GM12878 (cell line): ENCODE measurements at regions not wholly inside any gene's neighbourhood (a gene's known extent, or its start where the extent isn't known, plus 50 kb on each side); places are given as distances from the start of the nearest gene placed in this dataset.

Experiments
- ATAC-seq: fragments of 200-7000 bp; cut with Tn5 transposase; 3 replicates; pipeline ENCODE4 v1.9.1; 2020; ENCODE audit warnings: mild to moderate bottlenecking, moderate library complexity
- BruUV-seq: library from RNA; stranded (reverse); fragments of 400-500 nt; replicated peaks from 2 replicates; lab custom pipeline; 2021; lab: Mats Ljungman, UMichigan
- CTCF ChIA-PET: fragments of 300-600 bp; sonication (Branson Sonifier 250); formaldehyde crosslinking; extraction: SDS; loops from one replicate; lab custom pipeline; 2021; ENCODE audit warnings: inconsistent platforms; lab: Yijun Ruan, JAX
- POLR2A ChIA-PET: fragments of 350-600 bp; formaldehyde crosslinking; extraction: SDS; loops from one replicate; lab custom pipeline; 2021; ENCODE audit warnings: inconsistent platforms; lab: Charles Lee
- RAD21 ChIA-PET: fragments of 300-600 bp; sonication (Branson Sonifier 250); formaldehyde crosslinking; loops from one replicate; lab custom pipeline; 2023; ENCODE audit warnings: antibody characterized with exemption; ENCODE audit not compliant: unreplicated experiment; lab: Charles Lee
- SMC1A ChIA-PET: fragments of 300-600 bp; sonication (Branson Sonifier 250); formaldehyde crosslinking; loops from one replicate; lab custom pipeline; 2023; ENCODE audit not compliant: unreplicated experiment, uncharacterized antibody; lab: Charles Lee
- DNase-seq: peaks from one replicate; pipeline ENCODE4 v3.0.0-alpha.2; 2011; ENCODE audit warnings: low read depth, low spot score
- FAIRE-seq: peaks from 3 replicates; lab custom pipeline; 2011; peaks lifted over from hg19 to GRCh38; lab: Jason Lieb, UNC
- H2AFZ ChIP-seq: 2 replicates; pipeline ENCODE4 v1.6.0; 2011; ENCODE audit warnings: low read depth, low read length, control low read depth; ENCODE audit not compliant: control insufficient read depth
- H3K27ac ChIP-seq: 2 replicates; pipeline ENCODE4 v1.5.1; 2011; ENCODE audit warnings: control low read depth; ENCODE audit not compliant: control insufficient read depth, insufficient read depth
- H3K27me3 ChIP-seq, 2 experiments: replicated peaks in 1 of 2; 2 replicates each; pipeline versions ENCODE4 v1.6.0 to v1.6.1; 2011; ENCODE audit warnings: low read length in 1 of 2; ENCODE audit not compliant: control insufficient read depth in 2 of 2, insufficient read depth in 2 of 2
- H3K36me3 ChIP-seq, 2 experiments: 2 replicates each; pipeline ENCODE4 v1.5.1; 2011; ENCODE audit warnings: low read length in 1 of 2; ENCODE audit not compliant: control insufficient read depth in 2 of 2, insufficient read depth in 2 of 2
- H3K4me1 ChIP-seq: 2 replicates; pipeline ENCODE4 v1.6.1; 2011; ENCODE audit warnings: mild to moderate bottlenecking, low read length, moderate library complexity, mixed read lengths; ENCODE audit not compliant: control insufficient read depth, insufficient read depth
- H3K4me2 ChIP-seq: 2 replicates; pipeline ENCODE4 v1.6.0; 2011; ENCODE audit warnings: control low read depth; ENCODE audit not compliant: control insufficient read depth, insufficient read depth
- H3K4me3 ChIP-seq: fragments of 200-600 bp; sonication (generic); 2 replicates; pipeline ENCODE4 v1.5.1; 2016
- H3K79me2 ChIP-seq: 2 replicates; pipeline ENCODE4 v1.6.0; 2011; ENCODE audit warnings: low read length; ENCODE audit not compliant: control insufficient read depth, insufficient read depth
- H3K9ac ChIP-seq: 2 replicates; pipeline ENCODE4 v1.8.0; 2011; ENCODE audit warnings: low read length, control low read depth, mixed read lengths; ENCODE audit not compliant: control insufficient read depth, insufficient read depth
- H3K9me3 ChIP-seq: replicated peaks from 3 replicates; pipeline ENCODE4 v1.5.1; 2011; ENCODE audit warnings: mild to moderate bottlenecking, low read length; ENCODE audit not compliant: control insufficient read depth, insufficient read depth
- H4K20me1 ChIP-seq: 2 replicates; pipeline ENCODE4 v1.6.0; 2011; ENCODE audit not compliant: control insufficient read depth, insufficient read depth
- ATF2 ChIP-seq: IDR thresholded peaks from 2 replicates; pipeline ENCODE4 v1.6.1; 2012; ENCODE audit warnings: low read length, inconsistent platforms
- CBFB ChIP-seq: IDR thresholded peaks from 2 replicates; pipeline ENCODE4 v1.6.1; 2016; ENCODE audit warnings: antibody characterized with exemption, low read depth
- FOXK2 ChIP-seq: fragments of 450-650 bp; IDR thresholded peaks from 2 replicates; pipeline ENCODE4 v1.6.1; 2017; ENCODE audit warnings: mild to moderate bottlenecking, moderate library complexity
- GABPA ChIP-seq: IDR thresholded peaks from 2 replicates; pipeline ENCODE4 v1.6.1; 2014; ENCODE audit warnings: antibody characterized with exemption, low read depth, mild to moderate bottlenecking, inconsistent platforms
- HCFC1 ChIP-seq: fragments of 150-350 bp; IDR thresholded peaks from 2 replicates; pipeline ENCODE4 v1.6.1; 2014; ENCODE audit warnings: low read length
- HDGF ChIP-seq: fragments of 450-650 bp; IDR thresholded peaks from 2 replicates; pipeline ENCODE4 v1.6.1; 2016; ENCODE audit warnings: antibody characterized with exemption
- IRF4 ChIP-seq: IDR thresholded peaks from 2 replicates; pipeline ENCODE4 v1.6.1; 2011; ENCODE audit warnings: low read depth, low read length
- JUND ChIP-seq: IDR thresholded peaks from 2 replicates; pipeline ENCODE4 v1.6.1; 2012; ENCODE audit warnings: low read depth, mild to moderate bottlenecking, low read length, improper control_type of control experiment, moderate library complexity
- MAX ChIP-seq: IDR thresholded peaks from 2 replicates; pipeline ENCODE4 v1.6.1; 2012; ENCODE audit warnings: low read depth, low read length, improper control_type of control experiment
- NR2F1 ChIP-seq: fragments of 450-650 bp; conservative IDR thresholded peaks from 2 replicates; pipeline ENCODE4 v1.6.1; 2017; ENCODE audit warnings: mild to moderate bottlenecking
- RAD51 ChIP-seq: fragments of 450-650 bp; IDR thresholded peaks from 2 replicates; pipeline ENCODE4 v1.6.1; 2016; ENCODE audit warnings: moderate library complexity, mild to moderate bottlenecking, inconsistent platforms
- RB1 ChIP-seq: fragments of 450-650 bp; formaldehyde crosslinking; IDR thresholded peaks from 2 replicates; pipeline ENCODE4 v1.6.1; 2017; ENCODE audit warnings: mild to moderate bottlenecking, borderline replicate concordance
- SIN3A ChIP-seq: IDR thresholded peaks from 2 replicates; pipeline ENCODE4 v1.6.1; 2012; ENCODE audit warnings: low read depth, low read length, improper control_type of control experiment
- YBX1 ChIP-seq: fragments of 450-650 bp; IDR thresholded peaks from 2 replicates; pipeline ENCODE4 v1.6.1; 2016; ENCODE audit warnings: antibody characterized with exemption
- WGBS: methylation state at CpG from one replicate; pipeline ENCODE4 v1.1.6; 2016; ENCODE audit warnings: low lambda C conversion rate; ENCODE audit not compliant: insufficient replicate concordance, insufficient coverage; ENCODE audit errors: missing lambda C conversion rate; 5-methylcytosine and 5-hydroxymethylcytosine counted together
- in situ Hi-C: fragments of 300-500 bp; cut with MboI; formaldehyde crosslinking; loops from 9 replicates; pipeline ENCODE4 v1.14.3; 2018; ENCODE audit warnings: mixed read lengths
- intact Hi-C: fragments of 100-400 bp; cut with micrococcal nuclease; formaldehyde crosslinking; loops from one replicate; pipeline ENCODE4 v1.14.2; 2022; ENCODE audit not compliant: unreplicated experiment
- TF ChIP-seq, protein P1 (sequence below): fragments of 150-350 bp; IDR thresholded peaks from 2 replicates; pipeline ENCODE4 v1.6.1; 2014; ENCODE audit warnings: mild to moderate bottlenecking, low read depth, low read length

- no TSS peak for BruUV-seq
- no peak overlapping the region for H3K4me2 ChIP-seq
- no peak for TF ChIP-seq ATF2
- no peak for TF ChIP-seq JUND
- FAIRE-seq (no peak), ATAC-seq (no peak), DNase-seq (no peak)
- POLR2A ChIA-PET = no interaction called here
- H3K79me2 ChIP-seq = no peaks in the 10 kb centered on the region
- no peak overlapping the region for H3K9ac ChIP-seq
- no peaks in the 10 kb centered on the region for H3K9me3 ChIP-seq
- 40% methylated on average over 3 of the region's 3 CpGs for WGBS
- H3K27ac ChIP-seq = no peak overlapping the region
- no peak overlapping the region for H2AFZ ChIP-seq
- SMC1A ChIA-PET = no interaction called here
- in situ Hi-C loops = no loop called here
- RAD21 ChIA-PET = no interaction called here
- CTCF ChIA-PET = no interaction called here
- H3K4me3 ChIP-seq = no peak overlapping the region
- H4K20me1 ChIP-seq = no peaks in the 10 kb centered on the region
- intact Hi-C loops = no loop called here
- H3K36me3 ChIP-seq = no peaks in the 10 kb centered on the region
- H3K27me3 ChIP-seq = no peaks in the 10 kb centered on the region
- no peaks in the 10 kb centered on the region for H3K4me1 ChIP-seq
These were observed 540.3 kb upstream of the LUZP2 start for GRCh38 chr11:23956586-23956985.

DNA sequence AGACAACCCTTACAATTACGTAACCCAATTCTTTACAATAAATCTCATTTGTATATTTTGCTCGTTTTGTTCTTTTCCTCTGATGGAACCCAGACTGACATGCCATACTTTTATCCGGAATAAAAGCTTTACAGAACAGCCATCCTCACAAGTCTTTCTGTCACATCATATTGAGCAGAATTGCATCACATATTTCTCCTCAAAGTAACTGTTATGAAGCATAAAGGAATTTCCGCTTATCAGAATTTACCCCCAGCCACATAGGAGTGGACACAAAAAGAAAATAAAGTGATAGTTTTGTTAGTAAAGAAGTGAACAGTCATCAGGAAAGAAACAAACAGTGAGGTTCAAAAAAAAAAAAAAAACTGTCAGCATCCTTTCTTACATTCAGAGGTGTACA is 539.5 kb upstream of the LUZP2 start:
- ChIA-PET RAD21 (no interaction called here), SMC1A (no interaction called here), POLR2A (no interaction called here), CTCF (no interaction called here)
- H2AFZ ChIP-seq = no peak overlapping the region
- no peaks in the 10 kb centered on the region for H4K20me1 ChIP-seq
- no peak for DNase-seq
- H3K4me1 ChIP-seq = no peaks in the 10 kb centered on the region
- H3K27ac ChIP-seq = no peak overlapping the region
- H3K9ac ChIP-seq = no peak overlapping the region
- in situ Hi-C loops = no loop called here
- H3K36me3 ChIP-seq = no peaks in the 10 kb centered on the region
- FAIRE-seq = no peak
- no peak overlapping the region for H3K4me2 ChIP-seq
- H3K4me3 ChIP-seq = no peak overlapping the region
- 22% methylated on average over 4 of the region's 4 CpGs for WGBS
- no peaks in the 10 kb centered on the region for H3K27me3 ChIP-seq
- H3K9me3 ChIP-seq = no peaks in the 10 kb centered on the region
- BruUV-seq = no TSS peak
- intact Hi-C loops = no loop called here
- H3K79me2 ChIP-seq = no peaks in the 10 kb centered on the region
- ATAC-seq = no peak
- TF ChIP-seq, protein P1, sequence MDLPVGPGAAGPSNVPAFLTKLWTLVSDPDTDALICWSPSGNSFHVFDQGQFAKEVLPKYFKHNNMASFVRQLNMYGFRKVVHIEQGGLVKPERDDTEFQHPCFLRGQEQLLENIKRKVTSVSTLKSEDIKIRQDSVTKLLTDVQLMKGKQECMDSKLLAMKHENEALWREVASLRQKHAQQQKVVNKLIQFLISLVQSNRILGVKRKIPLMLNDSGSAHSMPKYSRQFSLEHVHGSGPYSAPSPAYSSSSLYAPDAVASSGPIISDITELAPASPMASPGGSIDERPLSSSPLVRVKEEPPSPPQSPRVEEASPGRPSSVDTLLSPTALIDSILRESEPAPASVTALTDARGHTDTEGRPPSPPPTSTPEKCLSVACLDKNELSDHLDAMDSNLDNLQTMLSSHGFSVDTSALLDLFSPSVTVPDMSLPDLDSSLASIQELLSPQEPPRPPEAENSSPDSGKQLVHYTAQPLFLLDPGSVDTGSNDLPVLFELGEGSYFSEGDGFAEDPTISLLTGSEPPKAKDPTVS = no peak
- TF ChIP-seq RB1 = no peak
- TF ChIP-seq FOXK2 = no peak
- TF ChIP-seq CBFB = no peak
- TF ChIP-seq MAX = no peak
- no peak for TF ChIP-seq RAD51
- TF ChIP-seq GABPA = no peak
- no peak for TF ChIP-seq NR2F1
- no peak for TF ChIP-seq SIN3A
- no peak for TF ChIP-seq YBX1
- no peak for TF ChIP-seq HCFC1
- no peak for TF ChIP-seq HDGF
- TF ChIP-seq IRF4 = no peak
